PC-9 (cell line): ENCODE measurements at regions not wholly inside any gene's neighbourhood (a gene's known extent, or its start where the extent isn't known, plus 50 kb on each side); places are given as distances from the start of the nearest gene placed in this dataset.

Experiments used
- BruUV-seq: library from RNA; stranded (reverse); fragments of 400-500 nt; replicated peaks from 2 replicates; lab custom pipeline; 2021; lab: Mats Ljungman, UMichigan
- CTCF ChIA-PET: fragments of 300-600 bp; sonication (Branson Sonifier 250); formaldehyde crosslinking; loops from one replicate; lab custom pipeline; 2022; ENCODE audit warnings: antibody characterized with exemption; lab: Charles Lee
- POLR2A ChIA-PET: fragments of 300-600 bp; sonication (Branson Sonifier 250); formaldehyde crosslinking; loops from one replicate; lab custom pipeline; 2022; ENCODE audit warnings: antibody characterized with exemption; ENCODE audit not compliant: unreplicated experiment; lab: Charles Lee
- DNase-seq, 2 experiments: peaks; one replicate each; pipeline versions ENCODE4 v3.0.0 to v3.0.0-alpha.2; 2015 to 2022; ENCODE audit warnings: mixed read lengths in 1 of 2
- H2AFZ ChIP-seq: fragments of 200-600 bp; sonication (generic); 2 replicates; pipeline ENCODE4 v1.8.1; 2017; ENCODE audit warnings: antibody characterized with exemption
- H3F3A ChIP-seq: fragments of 200-600 bp; sonication (generic); 2 replicates; pipeline ENCODE4 v1.8.1; 2017; ENCODE audit warnings: antibody characterized with exemption, mild to moderate bottlenecking, low read depth; ENCODE audit not compliant: insufficient read depth
- H3K27ac ChIP-seq: fragments of 200-600 bp; sonication (generic); 2 replicates; pipeline ENCODE4 v1.6.1; 2016; ENCODE audit warnings: mixed run types
- H3K27me3 ChIP-seq: fragments of 200-600 bp; sonication (generic); 2 replicates; pipeline ENCODE4 v1.6.1; 2016; ENCODE audit warnings: low read depth, mixed run types; ENCODE audit not compliant: insufficient read depth
- H3K36me3 ChIP-seq: fragments of 200-600 bp; sonication (generic); 2 replicates; pipeline ENCODE4 v1.6.1; 2016; ENCODE audit warnings: low read depth, mixed run types
- H3K4me1 ChIP-seq: fragments of 200-600 bp; sonication (generic); replicated peaks from 2 replicates; pipeline ENCODE4 v1.6.1; 2016; ENCODE audit warnings: mixed run types; ENCODE audit not compliant: insufficient read depth
- H3K4me2 ChIP-seq: fragments of 200-600 bp; sonication (generic); 2 replicates; pipeline ENCODE4 v1.6.1; 2017; ENCODE audit warnings: mixed run types
- H3K4me3 ChIP-seq: fragments of 200-600 bp; sonication (generic); 2 replicates; pipeline ENCODE4 v1.6.1; 2016; ENCODE audit warnings: mixed run types
- H3K79me2 ChIP-seq: fragments of 200-600 bp; sonication (generic); 2 replicates; pipeline ENCODE4 v1.6.1; 2017; ENCODE audit warnings: low read depth, mixed run types
- H3K9me2 ChIP-seq: fragments of 200-600 bp; sonication (generic); 2 replicates; pipeline ENCODE4 v1.8.1; 2017; ENCODE audit warnings: mild to moderate bottlenecking; ENCODE audit not compliant: insufficient read depth
- H3K9me3 ChIP-seq: fragments of 200-600 bp; sonication (generic); 2 replicates; pipeline ENCODE4 v1.8.1; 2016; ENCODE audit warnings: low read depth; ENCODE audit not compliant: insufficient read depth
- H4K20me1 ChIP-seq: fragments of 200-600 bp; sonication (generic); 2 replicates; pipeline ENCODE4 v1.8.1; 2017; ENCODE audit not compliant: insufficient read depth
- EZH2 ChIP-seq: fragments of 200-600 bp; sonication (generic); IDR thresholded peaks from 2 replicates; pipeline ENCODE4 v1.8.0; 2017; ENCODE audit warnings: antibody characterized with exemption, low read depth
- intact Hi-C: fragments of 100-400 bp; cut with micrococcal nuclease; formaldehyde crosslinking; loops from one replicate; pipeline ENCODE4 v1.10.0; 2022; ENCODE audit not compliant: unreplicated experiment
- TF ChIP-seq, protein P1 (sequence below): fragments of 200-600 bp; sonication (generic); conservative IDR thresholded peaks from 2 replicates; pipeline ENCODE4 v1.6.1; 2017; ENCODE audit warnings: mixed run types, antibody characterized with exemption, mild to moderate bottlenecking, moderate library complexity

DNA sequence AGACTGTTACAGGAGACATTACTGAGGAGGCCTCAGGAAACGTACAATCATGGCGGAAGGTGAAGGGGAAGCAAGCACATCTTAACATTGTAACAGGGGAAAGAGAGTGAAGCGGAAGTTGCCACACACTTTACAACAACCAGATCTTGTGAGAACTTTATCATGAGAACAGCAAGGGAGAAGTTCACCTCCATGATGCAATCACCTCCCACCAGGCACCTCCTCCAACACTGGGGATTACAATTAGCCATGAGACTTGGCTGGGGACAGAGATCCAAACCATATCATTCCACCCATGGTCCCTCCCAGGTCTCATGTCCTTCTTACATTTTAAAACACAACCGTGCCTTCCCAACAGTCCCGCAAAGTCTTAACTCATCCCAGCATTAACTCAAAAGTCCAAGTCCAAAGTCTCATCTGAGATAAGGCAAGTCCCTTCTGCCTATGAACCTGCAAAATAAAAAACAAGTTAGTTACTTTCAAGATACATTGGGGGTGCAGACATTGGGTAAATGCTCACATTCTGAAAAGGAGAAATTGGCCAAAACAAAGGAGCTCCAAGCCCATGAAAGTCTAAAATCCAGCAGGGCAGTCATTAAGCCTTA, 138.3 kb downstream of the TMEM161B start:
- Histone ChIP-seq H2AFZ (no peak overlapping the region), H3K4me2 (no peak overlapping the region), H4K20me1 (no peaks in the 10 kb centered on the region), H3K36me3 (no peaks in the 10 kb centered on the region), H3K27ac (no peak overlapping the region), H3F3A (no peaks in the 10 kb centered on the region), H3K79me2 (no peaks in the 10 kb centered on the region), H3K27me3 (no peaks in the 10 kb centered on the region), H3K4me3 (no peak overlapping the region), H3K4me1 (no peaks in the 10 kb centered on the region), H3K9me2 (no peaks in the 10 kb centered on the region), H3K9me3 (no peaks in the 10 kb centered on the region)
- no peak for DNase-seq
- no peak for TF ChIP-seq EZH2
- TF ChIP-seq, protein P1, sequence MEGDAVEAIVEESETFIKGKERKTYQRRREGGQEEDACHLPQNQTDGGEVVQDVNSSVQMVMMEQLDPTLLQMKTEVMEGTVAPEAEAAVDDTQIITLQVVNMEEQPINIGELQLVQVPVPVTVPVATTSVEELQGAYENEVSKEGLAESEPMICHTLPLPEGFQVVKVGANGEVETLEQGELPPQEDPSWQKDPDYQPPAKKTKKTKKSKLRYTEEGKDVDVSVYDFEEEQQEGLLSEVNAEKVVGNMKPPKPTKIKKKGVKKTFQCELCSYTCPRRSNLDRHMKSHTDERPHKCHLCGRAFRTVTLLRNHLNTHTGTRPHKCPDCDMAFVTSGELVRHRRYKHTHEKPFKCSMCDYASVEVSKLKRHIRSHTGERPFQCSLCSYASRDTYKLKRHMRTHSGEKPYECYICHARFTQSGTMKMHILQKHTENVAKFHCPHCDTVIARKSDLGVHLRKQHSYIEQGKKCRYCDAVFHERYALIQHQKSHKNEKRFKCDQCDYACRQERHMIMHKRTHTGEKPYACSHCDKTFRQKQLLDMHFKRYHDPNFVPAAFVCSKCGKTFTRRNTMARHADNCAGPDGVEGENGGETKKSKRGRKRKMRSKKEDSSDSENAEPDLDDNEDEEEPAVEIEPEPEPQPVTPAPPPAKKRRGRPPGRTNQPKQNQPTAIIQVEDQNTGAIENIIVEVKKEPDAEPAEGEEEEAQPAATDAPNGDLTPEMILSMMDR, result no peak
- ChIA-PET CTCF (no interaction called here), POLR2A (no interaction called here)
- intact Hi-C loops, result no loop called here
- no TSS peak for BruUV-seq

DNA sequence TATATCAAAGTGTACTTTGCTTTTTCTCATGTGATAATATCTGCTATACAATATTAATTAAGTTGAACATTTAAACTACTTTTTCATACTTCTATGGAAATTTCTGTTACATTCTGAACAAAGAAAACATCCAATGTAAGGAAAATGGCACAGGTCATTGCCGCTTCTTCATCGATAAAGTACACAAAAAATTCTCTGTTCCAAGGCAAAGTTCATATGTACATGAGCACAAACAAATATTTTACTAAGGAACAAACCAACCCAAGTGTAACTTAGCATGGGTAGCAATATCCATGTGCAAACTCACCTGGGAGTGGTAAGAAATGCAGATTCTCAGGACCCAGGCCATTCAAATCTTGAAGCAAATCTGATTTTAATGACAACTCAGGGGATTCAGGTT, 139.8 kb downstream of the TMEM161B start:
- no peak for DNase-seq
- H3K36me3 ChIP-seq, result no peaks in the 10 kb centered on the region
- no peak overlapping the region for H3K4me2 ChIP-seq
- TF ChIP-seq EZH2, result no peak
- TF ChIP-seq, protein P1, result no peak
- POLR2A ChIA-PET, result no interaction called here
- intact Hi-C loops, result no loop called here
- no peaks in the 10 kb centered on the region for H3K79me2 ChIP-seq
- no peaks in the 10 kb centered on the region for H3K9me2 ChIP-seq
- H3K27me3 ChIP-seq, result no peaks in the 10 kb centered on the region
- CTCF ChIA-PET, result no interaction called here
- H3K4me3 ChIP-seq, result no peak overlapping the region
- H3K27ac ChIP-seq, result no peak overlapping the region
- no peaks in the 10 kb centered on the region for H3K4me1 ChIP-seq
- no TSS peak for BruUV-seq
- H4K20me1 ChIP-seq, result no peaks in the 10 kb centered on the region
- H3F3A ChIP-seq, result no peaks in the 10 kb centered on the region
- H2AFZ ChIP-seq, result no peak overlapping the region
- no peaks in the 10 kb centered on the region for H3K9me3 ChIP-seq

- Histone ChIP-seq H4K20me1 (no peaks in the 10 kb centered on the region), H3K4me2 (no peak overlapping the region), H3K9me3 (no peaks in the 10 kb centered on the region), H3F3A (no peaks in the 10 kb centered on the region), H3K27ac (no peak overlapping the region), H3K9me2 (no peaks in the 10 kb centered on the region), H3K36me3 (no peaks in the 10 kb centered on the region), H3K27me3 (no peaks in the 10 kb centered on the region), H3K4me3 (no peak overlapping the region), H3K4me1 (peaks cover 11% of the 10 kb centered on the region), H3K79me2 (no peaks in the 10 kb centered on the region), H2AFZ (no peak overlapping the region)
- intact Hi-C loops, result no loop called here
- TF ChIP-seq, protein P1, result no peak
- TF ChIP-seq EZH2, result no peak
- no peak for DNase-seq
- ChIA-PET CTCF (interaction anchor here (0.6 kb wide), 1 partner anchor 338 kb away, joined by 6 read pairs; no protein-coding TSS in a partner anchor), POLR2A (interaction anchor here (0.8 kb wide), 1 partner anchor 860 kb away, joined by 27 read pairs; no protein-coding TSS in a partner anchor)
- BruUV-seq, result no TSS peak
Measured at GRCh38 chr5:88119535-88120125, 149.0 kb downstream of the TMEM161B start.
